Eye (tissue), 1 donor: ENCODE measurements at regions not wholly inside any gene's neighbourhood (a gene's known extent, or its start where the extent isn't known, plus 50 kb on each side); places are given as distances from the start of the nearest gene placed in this dataset.

Source experiments
- DNase-seq: peaks from one replicate; pipeline ENCODE4 v3.0.0-alpha.2; 2015

- no peak for DNase-seq
Observed at GRCh38 chr6:139666284-139666683, 291.8 kb upstream of the CITED2 start.

GRCh38 chr6:139663996-139664395 is 289.5 kb upstream of the CITED2 start:
- no peak for DNase-seq

GRCh38 chr6:139659711-139660110 is 285.3 kb upstream of the CITED2 start:
- no peak for DNase-seq

DNA sequence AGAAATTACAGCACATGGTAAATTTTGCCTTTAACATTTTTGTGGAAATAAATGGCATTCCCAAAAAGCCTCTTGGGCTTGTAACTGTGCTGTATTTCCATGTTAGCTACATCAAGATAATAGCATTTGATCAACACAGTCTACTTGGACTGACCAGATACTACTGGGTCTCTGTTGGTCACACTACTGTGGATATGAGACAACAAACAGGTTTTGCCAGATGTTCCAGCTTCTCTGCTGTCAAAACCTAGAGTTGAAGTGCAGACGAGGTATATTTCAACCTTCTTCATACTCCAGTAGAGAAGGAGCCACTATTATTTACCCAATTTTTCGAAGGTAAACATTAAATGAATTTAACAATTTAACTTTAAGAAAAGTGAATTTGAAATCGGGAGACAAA is 284.7 kb upstream of the CITED2 start:
- no peak for DNase-seq

DNA sequence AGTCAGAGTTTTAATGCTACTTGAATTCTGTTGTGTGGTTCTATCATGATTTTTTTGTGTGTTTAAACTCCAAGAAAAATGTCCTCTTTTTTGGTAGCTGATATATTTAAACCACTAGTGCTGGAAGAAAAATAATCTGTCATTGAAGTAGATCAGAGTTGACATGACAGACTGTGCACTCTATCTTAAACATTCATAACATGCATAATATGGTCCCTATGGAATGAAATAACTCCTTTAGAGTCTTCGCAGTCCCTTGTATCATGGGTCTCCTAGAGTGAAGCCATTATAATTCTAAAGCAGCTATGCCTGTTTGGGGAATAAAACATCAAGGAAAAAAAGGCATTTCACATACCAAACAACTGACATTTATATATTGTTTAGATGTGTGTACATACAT is 282.7 kb upstream of the CITED2 start:
- DNase-seq: peak; percentile 68

DNA sequence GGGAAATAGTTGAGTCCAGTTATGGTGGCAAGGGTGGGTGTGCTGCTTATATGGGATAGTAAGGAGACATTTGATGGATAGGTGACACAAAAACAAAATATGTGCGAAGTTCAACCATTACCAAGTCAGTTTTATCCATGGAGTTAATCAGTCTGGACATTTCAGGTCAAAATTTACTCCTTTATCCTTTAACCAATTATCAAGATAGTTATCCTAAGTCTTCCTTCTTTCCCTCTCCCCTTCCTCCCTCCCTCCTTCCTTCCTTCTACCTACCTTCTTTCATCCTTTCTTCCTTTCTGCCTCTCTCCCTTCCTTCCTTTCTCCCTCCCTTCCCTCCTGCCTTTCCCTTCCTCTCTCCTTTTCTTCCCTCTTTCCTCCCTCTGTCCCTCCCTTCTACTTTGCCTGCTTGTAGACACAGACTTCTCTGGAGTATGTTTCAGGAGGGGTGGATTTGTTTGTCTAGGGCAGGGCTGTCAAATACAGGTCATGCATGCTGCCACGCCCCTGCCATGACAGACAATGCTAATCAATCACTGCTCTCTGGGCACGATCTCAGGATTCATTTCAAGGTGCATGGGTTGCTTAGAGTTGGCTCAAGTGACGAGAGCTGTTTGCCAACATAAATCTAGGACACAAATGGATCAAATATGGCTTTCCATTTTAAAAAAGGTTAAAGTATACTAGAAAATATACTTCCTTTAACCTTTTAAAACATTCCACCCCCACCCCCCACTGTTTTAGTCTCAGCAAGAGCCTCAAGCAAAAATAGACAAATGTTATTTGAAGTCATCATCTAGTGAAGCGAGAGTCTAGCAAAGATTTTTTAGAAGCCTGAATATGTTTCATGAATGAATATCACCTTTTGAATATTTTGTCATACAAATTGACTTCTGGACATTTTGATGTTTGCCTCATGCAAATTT is 281.6 kb upstream of the CITED2 start:
- no peak for DNase-seq

GRCh38 chr6:139654888-139655782 is 280.7 kb upstream of the CITED2 start:
- DNase-seq: no peak

- DNase-seq: no peak
Observed at GRCh38 chr6:139654309-139654708, 279.9 kb upstream of the CITED2 start.

DNA sequence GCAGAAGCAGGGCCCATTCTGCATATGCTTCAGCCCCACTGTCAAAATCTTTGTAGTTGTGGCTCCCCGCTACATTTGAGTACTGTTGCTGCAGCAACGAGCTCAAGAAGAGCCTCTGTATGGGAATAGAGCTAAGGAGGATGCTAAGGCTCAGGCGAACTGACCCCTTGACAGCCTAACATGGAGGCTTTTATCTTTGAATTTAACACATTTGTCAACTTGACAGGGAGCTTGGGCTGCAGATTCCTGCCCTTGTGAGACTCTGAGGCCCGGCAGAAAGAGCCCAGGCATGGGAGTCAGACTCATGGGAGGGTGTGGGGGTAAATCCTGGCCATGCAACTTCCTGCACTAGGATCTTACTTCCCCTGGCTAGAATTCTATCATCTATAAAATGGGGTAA is 278.7 kb upstream of the CITED2 start:
- no peak for DNase-seq

- DNase-seq: peak; percentile 6
Observed at GRCh38 chr6:139650941-139651340, 276.5 kb upstream of the CITED2 start.

DNA sequence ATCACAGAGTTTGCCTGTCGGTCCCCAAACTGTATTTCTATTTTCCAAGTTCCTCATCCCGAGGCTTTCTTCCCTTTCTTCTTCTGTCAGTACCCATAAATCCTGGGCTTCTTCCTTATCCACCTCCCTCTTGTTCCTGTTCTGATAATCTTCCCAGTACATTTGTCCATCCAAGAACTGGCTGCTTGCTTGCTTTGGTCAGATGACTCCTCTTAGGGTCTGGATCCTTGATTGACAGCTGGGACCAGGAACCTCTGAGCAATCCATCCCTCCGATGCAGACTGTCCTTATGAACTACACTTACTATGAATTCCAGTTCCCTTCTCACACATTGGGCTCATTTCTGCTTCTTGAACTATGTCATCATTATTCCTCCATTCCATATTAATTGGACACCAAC is 275.3 kb upstream of the CITED2 start:
- no peak for DNase-seq

DNA sequence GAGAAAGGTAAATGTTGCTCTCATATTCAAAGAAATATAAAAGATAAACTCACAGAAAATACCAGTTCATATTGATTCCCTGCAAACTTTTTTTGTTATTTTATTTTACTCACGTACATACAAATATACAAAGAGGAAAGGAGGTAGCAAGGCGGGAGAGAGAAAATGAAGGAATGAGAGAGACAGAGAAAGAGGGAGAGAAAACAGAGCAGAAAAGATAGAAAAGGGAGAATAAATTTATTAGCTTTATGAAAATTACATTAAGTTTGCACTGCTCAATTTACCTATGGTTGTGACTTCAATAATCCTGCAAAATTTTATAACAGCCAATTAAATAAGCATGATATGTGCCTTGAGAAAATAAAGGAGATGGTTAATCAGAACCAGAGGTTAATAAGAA is 274.7 kb upstream of the CITED2 start:
- DNase-seq: no peak

DNA sequence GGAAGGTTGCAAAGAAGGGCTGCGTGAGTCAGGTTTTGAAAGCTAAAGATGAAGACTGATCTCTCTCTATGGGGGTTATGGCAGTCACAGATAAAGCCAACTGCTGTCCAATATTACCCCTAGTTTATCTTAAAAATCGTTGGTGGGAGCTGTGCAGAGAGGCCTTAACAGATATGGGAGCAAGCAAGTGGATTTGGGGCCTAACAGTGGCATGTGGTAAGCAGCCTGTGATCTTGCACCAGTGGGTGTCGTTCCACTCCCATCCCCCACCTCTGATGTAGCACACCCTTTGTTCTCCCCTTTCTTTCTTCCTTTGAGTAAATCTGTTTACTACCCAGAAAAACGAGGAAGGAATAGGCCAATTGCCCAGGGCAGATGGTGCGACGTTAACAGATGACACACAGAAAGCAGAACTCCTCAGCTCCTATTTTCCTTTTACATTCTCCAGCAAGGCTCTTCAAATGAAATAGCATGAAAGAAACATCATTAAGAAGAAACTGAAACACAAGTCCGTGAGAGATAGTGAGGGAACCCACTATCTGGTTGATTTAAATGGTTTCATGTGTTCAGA is 274.1 kb upstream of the CITED2 start:
- no peak for DNase-seq

DNA sequence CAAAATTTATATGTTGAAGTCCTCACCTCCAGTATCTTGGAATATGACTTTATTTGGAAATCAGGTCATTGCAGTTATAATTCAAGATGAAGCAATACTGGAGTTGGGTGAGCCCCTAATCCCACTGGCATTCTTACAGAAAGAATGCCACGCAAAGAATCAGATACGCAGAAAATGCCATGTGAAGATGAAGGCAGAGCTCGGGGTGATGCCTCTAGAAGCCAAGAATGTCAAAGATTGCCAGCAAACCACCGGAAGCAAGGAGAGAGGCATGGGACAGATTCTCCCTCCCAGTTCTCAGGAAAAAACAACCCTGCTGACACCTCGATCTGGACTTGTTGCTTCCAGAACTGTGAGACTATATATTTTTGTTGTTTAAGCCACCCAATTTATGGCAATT is 273.4 kb upstream of the CITED2 start:
- no peak for DNase-seq

DNA sequence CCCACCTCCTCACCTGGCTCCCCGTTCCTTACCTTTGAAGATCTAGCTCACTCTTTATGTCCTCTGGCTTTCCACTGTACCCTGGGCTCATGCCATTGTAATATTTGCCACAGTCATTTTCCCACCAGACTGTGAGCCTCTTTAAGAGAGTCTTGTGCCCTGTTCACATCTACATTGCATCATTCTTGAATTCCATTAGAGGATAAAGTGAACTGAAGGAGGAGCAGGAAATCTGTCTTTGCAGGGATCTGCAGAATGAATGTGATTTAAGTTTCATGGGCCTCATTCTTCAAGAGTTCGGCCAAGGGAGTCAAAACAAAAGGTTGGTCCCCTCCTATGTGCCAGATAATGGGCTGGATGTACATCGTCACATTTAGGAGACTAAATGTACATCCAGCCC is 272.6 kb upstream of the CITED2 start:
- no peak for DNase-seq

- DNase-seq: no peak
Observed at GRCh38 chr6:139644821-139645220, 270.4 kb upstream of the CITED2 start.

- DNase-seq: no peak
Observed at GRCh38 chr6:139643986-139644385, 269.5 kb upstream of the CITED2 start.

GRCh38 chr6:139642346-139642745 is 267.9 kb upstream of the CITED2 start:
- DNase-seq: no peak

GRCh38 chr6:139641376-139641775 is 266.9 kb upstream of the CITED2 start:
- no peak for DNase-seq

DNA sequence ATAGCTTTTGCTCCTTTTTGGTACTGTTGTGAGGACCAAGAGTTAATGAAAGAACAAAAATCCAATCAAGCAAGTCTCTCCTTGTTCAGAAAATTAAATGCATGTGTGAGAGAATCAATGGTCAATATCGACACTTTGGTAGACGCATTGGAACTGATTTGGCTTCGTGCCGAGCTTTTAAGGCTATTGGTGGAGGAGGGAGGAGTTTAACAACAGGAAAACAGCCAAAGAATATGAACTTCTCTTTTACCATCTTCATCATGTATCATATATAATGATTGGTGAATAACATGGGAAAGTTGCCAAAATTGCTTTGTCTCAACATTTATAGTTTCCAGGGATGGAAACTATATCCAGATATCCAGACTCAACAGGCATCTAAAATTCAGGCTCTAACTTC is 266.5 kb upstream of the CITED2 start:
- no peak for DNase-seq

DNA sequence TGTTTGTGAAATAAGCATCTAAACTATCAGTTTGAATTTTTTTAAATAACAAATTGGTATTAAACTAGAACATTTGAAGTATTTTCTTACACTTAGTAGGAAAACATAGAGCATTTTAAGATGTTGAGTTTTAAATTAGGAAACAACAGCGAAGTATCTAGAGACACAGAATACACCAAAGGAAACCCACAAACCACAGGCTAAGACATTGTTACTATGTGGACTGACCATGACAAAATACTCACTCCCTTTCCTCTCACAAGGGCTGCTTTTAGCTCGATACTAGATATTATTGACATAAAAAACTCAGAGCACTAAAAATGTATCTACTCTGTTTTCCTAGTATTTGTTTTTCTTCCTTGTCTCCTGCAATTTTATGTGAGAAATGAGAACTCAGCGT is 266.0 kb upstream of the CITED2 start:
- no peak for DNase-seq

DNA sequence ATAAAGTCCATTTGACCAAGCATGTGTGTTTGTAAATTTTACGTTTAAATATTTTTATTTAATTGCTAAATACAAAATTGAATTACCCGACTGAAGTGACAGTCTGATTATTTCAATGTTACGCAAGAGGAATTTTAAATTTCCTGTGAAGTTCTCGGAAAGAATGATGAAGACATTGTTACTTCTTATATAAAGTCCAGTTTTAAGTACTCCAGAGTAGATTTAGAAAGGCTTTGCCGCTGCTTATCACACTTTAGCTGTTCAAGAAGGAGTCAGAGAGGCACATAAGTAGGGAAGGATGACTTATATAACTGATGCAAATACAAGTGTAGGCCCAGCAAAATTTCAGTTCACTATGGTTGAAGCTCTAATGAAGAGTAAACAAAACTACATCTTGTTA is 265.1 kb upstream of the CITED2 start:
- DNase-seq: no peak

DNA sequence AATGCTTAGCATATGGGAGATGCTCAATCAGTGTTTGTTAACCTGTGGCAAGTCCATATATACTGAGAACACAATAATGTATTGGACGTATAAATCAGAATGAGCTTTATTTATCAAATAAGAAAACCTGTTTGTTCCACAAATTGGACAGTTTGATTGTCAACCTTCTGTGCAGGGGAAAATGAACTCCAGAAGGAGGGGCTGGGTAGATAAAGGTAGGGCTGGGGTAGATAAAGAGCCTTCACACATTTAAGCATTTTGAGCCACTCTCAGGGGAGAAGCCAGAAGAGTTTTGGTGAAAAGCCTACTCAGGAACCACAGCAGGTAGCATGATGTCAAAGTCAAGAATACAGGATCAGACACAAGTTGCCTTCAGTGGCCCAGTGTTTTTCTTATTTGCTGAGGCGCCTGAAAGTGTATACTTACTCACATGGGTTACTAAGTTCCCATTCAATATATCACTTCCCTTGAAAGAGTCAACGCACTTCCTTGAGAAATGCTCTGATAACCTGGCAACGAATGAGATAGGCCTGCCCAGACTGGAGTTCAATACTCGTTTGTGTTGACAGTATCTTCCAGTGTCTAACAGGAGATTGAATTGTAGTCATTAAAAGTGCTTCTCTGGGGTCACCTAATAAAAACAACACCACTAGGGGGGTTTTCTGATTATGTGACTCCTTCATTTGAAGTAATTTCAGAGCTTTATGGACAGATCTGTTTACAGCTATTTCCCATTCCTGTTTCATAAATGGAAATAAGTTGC is 263.9 kb upstream of the CITED2 start:
- DNase-seq: no peak
